K562 (cell line): ENCODE measurements at regions not wholly inside any gene's neighbourhood (a gene's known extent, or its start where the extent isn't known, plus 50 kb on each side); places are given as distances from the start of the nearest gene placed in this dataset.

Experiments used
- ADNP ChIP-seq: fragments of 200-800 bp; sonication (Bioruptor generic); IDR thresholded peaks from 2 replicates; pipeline ENCODE4 v1.6.1; 2016; ENCODE audit warnings: missing genetic modification characterization, missing compliant biosample characterization
- ARID1B ChIP-seq: fragments of 450-650 bp; IDR thresholded peaks from 2 replicates; pipeline ENCODE4 v1.6.1; 2016; ENCODE audit warnings: antibody characterized with exemption, mild to moderate bottlenecking, inconsistent platforms
- ARID2 ChIP-seq: fragments of 450-650 bp; IDR thresholded peaks from 2 replicates; pipeline ENCODE4 v1.6.1; 2017; ENCODE audit warnings: antibody characterized with exemption, mild to moderate bottlenecking
- ATF1 ChIP-seq, 2 experiments: fragments of 450-650 bp in 1 of 2; IDR thresholded peaks; 2 replicates each; pipeline ENCODE4 v1.6.1; 2016; ENCODE audit warnings: missing compliant biosample characterization in 1 of 2, missing genetic modification characterization in 1 of 2
- CBX1 ChIP-seq: sonication (generic); IDR thresholded peaks from 2 replicates; pipeline ENCODE4 v1.6.1; 2016; ENCODE audit warnings: antibody characterized with exemption, low read depth, mild to moderate bottlenecking
- CLOCK ChIP-seq: fragments of 250-450 bp; sonication (Bioruptor Pico); IDR thresholded peaks from 2 replicates; pipeline ENCODE4 v1.4.0; 2020; ENCODE audit warnings: mild to moderate bottlenecking, moderate library complexity, borderline replicate concordance
- EHMT2 ChIP-seq: fragments of 450-650 bp; IDR thresholded peaks from 2 replicates; pipeline ENCODE4 v1.6.1; 2018; ENCODE audit warnings: antibody characterized with exemption
- FOSL1 ChIP-seq: fragments of 200-800 bp; sonication (Bioruptor generic); conservative IDR thresholded peaks from 2 replicates; pipeline ENCODE4 v1.6.1; 2016; ENCODE audit warnings: missing genetic modification characterization, missing compliant biosample characterization
- FOXM1 ChIP-seq, 2 experiments: fragments of 450-650 bp in 1 of 2; sonication (generic) in 1 of 2; formaldehyde crosslinking in 1 of 2; IDR thresholded peaks; 2 replicates each; pipeline versions ENCODE4 v1.6.1 to v1.9.0; 2017 to 2022; ENCODE audit warnings: low read depth in 2 of 2, mild to moderate bottlenecking in 2 of 2, missing genetic modification reagents in 1 of 2, moderate library complexity in 1 of 2
- JUN ChIP-seq, 2 experiments: sonication (generic) in 1 of 2; formaldehyde crosslinking in 1 of 2; IDR thresholded peaks; 2 replicates each; pipeline versions ENCODE4 v1.6.1 to v1.8.0; 2012 to 2022; ENCODE audit warnings: borderline replicate concordance in 2 of 2, mild to moderate bottlenecking in 2 of 2, improper control_type of control experiment in 1 of 2, low read depth in 1 of 2, low read length in 1 of 2, missing genetic modification reagents in 1 of 2
- MAFF ChIP-seq: IDR thresholded peaks from 2 replicates; pipeline ENCODE4 v1.6.1; 2012; ENCODE audit warnings: low read length, improper control_type of control experiment
- RERE ChIP-seq: sonication (generic); formaldehyde crosslinking; IDR thresholded peaks from 2 replicates; pipeline ENCODE4 v1.8.0; 2023; ENCODE audit warnings: missing genetic modification reagents, mild to moderate bottlenecking, borderline replicate concordance
- TAL1 ChIP-seq: fragments of 450-650 bp; IDR thresholded peaks from 2 replicates; pipeline ENCODE4 v1.6.1; 2016; ENCODE audit warnings: mild to moderate bottlenecking
- ZBTB2 ChIP-seq: fragments of 450-650 bp; IDR thresholded peaks from 2 replicates; pipeline ENCODE4 v1.6.1; 2016; ENCODE audit warnings: antibody characterized with exemption
- ZNF41 ChIP-seq: fragments of 250-450 bp; sonication (Bioruptor Pico); conservative IDR thresholded peaks from 2 replicates; pipeline ENCODE4 v1.4.0; 2020; ENCODE audit warnings: mild to moderate bottlenecking
- TF ChIP-seq, protein P1 (sequence below): sonication (generic); formaldehyde crosslinking; IDR thresholded peaks from 2 replicates; pipeline ENCODE4 v1.8.1; 2023; ENCODE audit warnings: mild to moderate bottlenecking, missing genetic modification reagents, moderate library complexity

GRCh38 chr6:28747631-28748157, 176.1 kb downstream of the TRIM27 start (continued):
- TF ChIP-seq CLOCK (CRISPR knock-in tag): no peak
- TF ChIP-seq ZNF41: no peak
- 0 out of 2 replicates have a peak, but pooled peaks have one; percentile 42 for TF ChIP-seq RERE (CRISPR knock-in tag)
- no peak for TF ChIP-seq ARID2
- TF ChIP-seq EHMT2: no peak
- 0 out of 2 replicates have a peak, but pooled peaks have one; percentile 62 for TF ChIP-seq CBX1
- TF ChIP-seq ARID1B: peak; percentile 76
- peak; percentile 95 for TF ChIP-seq ADNP
- TF ChIP-seq, protein P1, sequence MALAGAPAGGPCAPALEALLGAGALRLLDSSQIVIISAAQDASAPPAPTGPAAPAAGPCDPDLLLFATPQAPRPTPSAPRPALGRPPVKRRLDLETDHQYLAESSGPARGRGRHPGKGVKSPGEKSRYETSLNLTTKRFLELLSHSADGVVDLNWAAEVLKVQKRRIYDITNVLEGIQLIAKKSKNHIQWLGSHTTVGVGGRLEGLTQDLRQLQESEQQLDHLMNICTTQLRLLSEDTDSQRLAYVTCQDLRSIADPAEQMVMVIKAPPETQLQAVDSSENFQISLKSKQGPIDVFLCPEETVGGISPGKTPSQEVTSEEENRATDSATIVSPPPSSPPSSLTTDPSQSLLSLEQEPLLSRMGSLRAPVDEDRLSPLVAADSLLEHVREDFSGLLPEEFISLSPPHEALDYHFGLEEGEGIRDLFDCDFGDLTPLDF (CRISPR knock-in tag): peak; percentile 42; the same call in 1 of the 2 replicates
- peak; percentile 53 for TF ChIP-seq TAL1
- TF ChIP-seq MAFF: peak; percentile 16; the same call in 1 of the 2 replicates
- TF ChIP-seq ATF1 (CRISPR knock-in tag; IDR thresholded peaks at IDR 0.05): no peak
- peak; percentile 90 for TF ChIP-seq ATF1 (tag; IDR thresholded peaks at IDR 0.05)
- TF ChIP-seq ZBTB2: peak; percentile 80
- 0 out of 2 replicates have a peak, but pooled peaks have one; percentile 47 for TF ChIP-seq JUN (IDR thresholded peaks at IDR 0.05; ENCODE audit: borderline replicate concordance, low read depth, low read length)
- no peak for TF ChIP-seq JUN (CRISPR knock-in tag; IDR thresholded peaks at IDR 0.05; ENCODE audit: borderline replicate concordance)
- 0 out of 2 replicates have a peak, but pooled peaks have one; percentile 29 for TF ChIP-seq FOSL1 (tag)
- TF ChIP-seq FOXM1 (IDR thresholded peaks at IDR 0.05; ENCODE audit: low read depth): peak; percentile 30; the same call in 1 of the 2 replicates
- TF ChIP-seq FOXM1 (CRISPR knock-in tag; IDR thresholded peaks at IDR 0.05; ENCODE audit: low read depth): no peak
